HG02610 (cell line): ENCODE measurements at regions not wholly inside any gene's neighbourhood (a gene's known extent, or its start where the extent isn't known, plus 50 kb on each side); places are given as distances from the start of the nearest gene placed in this dataset.

Experiments
- ATAC-seq: cut with Tn5 transposase; IDR thresholded peaks from one replicate; pipeline ENCODE4 v1.9.1; 2021; ENCODE audit warnings: mild to moderate bottlenecking, moderate library complexity; ENCODE audit not compliant: unreplicated experiment

GRCh38 chr11:26777372-26777808 lies 55.5 kb upstream of the SLC5A12 start:
- no peak for ATAC-seq

GRCh38 chr11:26778000-26778757 lies 56.3 kb upstream of the SLC5A12 start:
- ATAC-seq, result no peak

GRCh38 chr11:26779074-26779865 lies 57.4 kb upstream of the SLC5A12 start:
- no peak for ATAC-seq

- no peak for ATAC-seq
These were observed 58.7 kb upstream of the SLC5A12 start for GRCh38 chr11:26780376-26781085.

- no peak for ATAC-seq
These were observed 60.5 kb upstream of the SLC5A12 start for GRCh38 chr11:26782220-26782965.

- no peak for ATAC-seq
These were observed 62.1 kb upstream of the SLC5A12 start for GRCh38 chr11:26783997-26784396.

GRCh38 chr11:26790738-26791137 lies 68.9 kb upstream of the SLC5A12 start:
- ATAC-seq, result no peak

- ATAC-seq, result no peak
These were observed 71.1 kb upstream of the SLC5A12 start for GRCh38 chr11:26792941-26793340.

- no peak for ATAC-seq
These were observed 71.6 kb upstream of the SLC5A12 start for GRCh38 chr11:26793487-26793886.

GRCh38 chr11:26801601-26802000 lies 79.7 kb upstream of the SLC5A12 start:
- no peak for ATAC-seq

GRCh38 chr11:26805001-26805400 lies 83.1 kb upstream of the SLC5A12 start:
- ATAC-seq, result no peak

- ATAC-seq, result no peak
These were observed 84.4 kb upstream of the SLC5A12 start for GRCh38 chr11:26806219-26806618.

GRCh38 chr11:26820739-26821138 lies 98.9 kb upstream of the SLC5A12 start:
- ATAC-seq, result no peak

GRCh38 chr11:26823963-26824362 lies 102.1 kb upstream of the SLC5A12 start:
- no peak for ATAC-seq

- no peak for ATAC-seq
These were observed 105.8 kb upstream of the SLC5A12 start for GRCh38 chr11:26827567-26828081.

- no peak for ATAC-seq
These were observed 106.4 kb upstream of the SLC5A12 start for GRCh38 chr11:26828288-26828687.

- no peak for ATAC-seq
These were observed 108.4 kb upstream of the SLC5A12 start for GRCh38 chr11:26830218-26830617.

GRCh38 chr11:26830757-26831156 lies 108.9 kb upstream of the SLC5A12 start:
- no peak for ATAC-seq

- no peak for ATAC-seq
These were observed 112.7 kb upstream of the SLC5A12 start for GRCh38 chr11:26834601-26835000.

GRCh38 chr11:26835611-26836010 lies 113.8 kb upstream of the SLC5A12 start:
- ATAC-seq, result no peak

- no peak for ATAC-seq
These were observed 115.3 kb upstream of the SLC5A12 start for GRCh38 chr11:26837154-26837553.
